Renal cortex interstitium (tissue), 11 donors: ENCODE measurements at regions not wholly inside any gene's neighbourhood (a gene's known extent, or its start where the extent isn't known, plus 50 kb on each side); places are given as distances from the start of the nearest gene placed in this dataset.
A peak's percentile ranks its signal among the peaks of the same experiment; 100 is the strongest.

Experiments
- DNase-seq, 11 donors: peaks; one replicate each; pipeline ENCODE4 v3.0.0-alpha.2; 2013; ENCODE audit warnings: low read depth in 9 of 11, low spot score in 4 of 11; ENCODE audit errors: extremely low read depth in 1 of 11

GRCh38 chr14:44795725-44796124 lies 166.0 kb downstream of the KLHL28 start:
- no peak for DNase-seq

GRCh38 chr14:44791730-44792129 lies 170.0 kb downstream of the KLHL28 start:
- no peak for DNase-seq

- no peak for DNase-seq
Observed at GRCh38 chr14:44788612-44789011, 173.1 kb downstream of the KLHL28 start.

DNA sequence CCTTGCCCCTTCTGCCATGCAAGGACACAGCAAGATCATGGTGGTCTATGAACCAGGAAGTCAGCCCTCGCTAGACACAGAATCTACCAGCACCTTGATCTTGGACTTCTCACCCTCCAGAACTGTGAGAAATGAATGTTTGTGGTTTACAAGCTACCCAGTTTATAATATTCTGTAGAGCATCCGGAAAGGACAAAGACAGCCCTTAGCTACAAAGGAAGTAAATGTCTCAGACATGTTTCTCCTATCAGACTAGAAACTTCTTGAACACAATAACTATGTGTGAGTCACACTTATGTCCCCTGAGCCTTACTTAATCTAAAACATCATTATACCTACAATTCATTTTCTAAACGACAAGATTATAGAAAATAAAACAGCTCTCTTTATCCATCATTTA lies 176.7 kb downstream of the KLHL28 start:
- DNase-seq: no peak

DNA sequence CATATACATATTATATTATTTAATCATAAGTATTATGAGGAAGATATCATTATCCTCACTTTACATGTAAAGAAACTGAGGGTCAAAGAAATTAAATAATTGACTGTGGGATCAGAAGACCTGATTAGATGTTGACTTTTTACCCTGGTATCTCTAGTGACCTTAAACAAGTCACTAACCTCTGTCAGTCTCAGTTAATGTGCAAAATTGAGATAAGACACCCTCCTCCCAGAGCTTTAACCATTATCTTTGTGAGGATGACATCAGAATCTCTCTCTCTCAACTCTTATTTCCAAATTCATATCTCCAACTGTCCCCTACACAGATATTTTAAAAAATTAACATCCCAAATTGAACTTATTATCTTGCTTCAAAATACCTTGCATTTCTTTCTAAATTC lies 177.8 kb downstream of the KLHL28 start:
- no peak for DNase-seq

DNA sequence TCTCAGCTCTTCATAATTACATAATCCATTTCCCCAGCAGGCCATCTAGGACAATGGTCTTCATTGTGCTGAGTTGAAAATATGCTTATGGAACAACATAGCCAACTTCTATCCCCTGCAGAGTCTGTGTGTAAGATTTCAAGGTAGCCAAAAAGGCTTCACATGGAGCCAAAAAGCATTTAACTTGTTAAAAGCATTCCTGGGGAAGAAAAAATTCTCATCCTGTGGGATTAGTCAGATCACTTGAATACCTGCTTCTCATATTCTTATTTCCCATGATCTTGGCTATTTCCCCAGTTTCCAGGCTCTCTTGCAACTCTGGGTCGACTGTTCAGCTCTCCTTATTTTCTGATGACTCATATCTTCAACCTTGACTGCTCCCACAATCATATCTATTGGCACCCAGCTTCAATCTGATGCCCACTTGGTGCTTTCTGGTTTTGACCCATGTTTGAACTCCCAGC lies 178.9 kb downstream of the KLHL28 start:
- no peak for DNase-seq

DNA sequence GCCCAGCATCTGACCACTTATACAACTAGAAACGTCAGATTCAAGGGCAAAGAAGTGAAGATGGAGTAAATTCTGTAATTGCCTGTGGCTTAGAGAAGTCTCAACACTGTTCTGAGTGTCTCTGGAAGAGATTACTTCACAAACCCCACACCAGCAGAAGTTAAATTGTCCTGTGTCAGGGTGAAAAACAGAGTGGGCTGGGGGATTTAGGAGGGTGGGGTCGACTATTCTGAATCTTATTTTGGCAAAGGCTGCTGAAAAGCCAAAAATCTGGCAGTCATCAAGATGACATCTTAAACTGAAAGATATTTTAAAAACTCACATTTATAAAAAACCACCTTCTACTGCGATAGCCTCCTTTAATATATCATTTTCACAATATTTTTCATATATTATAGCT lies 180.8 kb downstream of the KLHL28 start:
- DNase-seq: no peak

DNA sequence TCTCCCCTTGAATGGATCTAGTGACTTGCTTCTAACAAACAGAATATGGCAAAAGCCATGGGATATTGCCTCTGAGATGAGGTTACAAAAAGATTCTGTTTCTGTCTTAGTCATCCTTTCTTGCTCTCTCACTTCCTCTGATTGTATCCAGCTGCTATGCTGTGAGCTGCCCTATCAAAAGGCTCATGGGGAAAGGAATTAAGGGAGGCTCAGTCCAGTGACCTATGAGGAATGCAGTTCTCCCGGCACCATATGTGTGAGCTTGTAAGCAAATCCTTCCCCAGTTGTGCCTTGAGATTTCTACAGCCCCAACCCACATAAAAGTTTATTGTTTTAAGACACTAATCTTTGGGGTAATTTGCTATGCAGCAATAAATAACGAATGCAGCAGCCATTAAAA lies 183.1 kb downstream of the KLHL28 start:
- peak in 10 of 11 donors; percentile 49 to 83 (median 68) for DNase-seq

DNA sequence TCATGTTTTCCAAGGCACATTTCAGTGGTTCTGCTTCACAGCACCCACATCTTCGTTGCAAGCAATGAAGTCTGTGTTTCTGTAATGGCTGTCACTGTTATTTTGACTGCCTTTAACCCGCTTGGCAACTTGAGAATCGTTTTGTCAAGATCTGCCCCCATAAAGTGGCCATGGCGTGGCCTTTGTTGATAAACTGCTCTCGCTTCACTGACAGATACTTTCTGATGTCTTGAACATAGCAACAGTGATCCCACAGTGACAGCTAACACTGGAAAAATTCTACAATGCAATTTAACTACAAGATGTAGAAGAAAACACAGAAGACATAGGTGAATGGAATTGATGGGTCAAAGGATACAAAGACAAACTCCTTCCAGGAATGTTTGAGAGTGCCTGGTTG lies 184.2 kb downstream of the KLHL28 start:
- no peak for DNase-seq

DNA sequence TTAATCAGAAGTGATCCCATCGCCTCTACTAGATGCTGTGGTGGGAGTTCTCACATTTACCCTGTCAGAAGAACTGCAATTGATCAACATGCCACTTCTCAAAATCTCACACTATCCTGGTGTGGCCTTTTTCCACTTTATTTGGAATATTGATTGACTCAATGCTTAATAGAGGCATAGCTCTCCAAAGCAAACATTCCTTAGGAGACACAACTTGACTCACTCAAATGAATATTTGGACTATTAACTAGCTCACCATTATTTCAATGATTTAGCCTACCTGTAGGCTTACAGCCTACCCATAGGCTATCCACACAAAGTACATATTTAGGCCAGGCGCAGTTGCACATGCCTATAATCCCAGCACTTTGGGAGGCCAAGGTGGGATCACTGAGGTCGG lies 186.5 kb downstream of the KLHL28 start:
- DNase-seq: no peak

DNA sequence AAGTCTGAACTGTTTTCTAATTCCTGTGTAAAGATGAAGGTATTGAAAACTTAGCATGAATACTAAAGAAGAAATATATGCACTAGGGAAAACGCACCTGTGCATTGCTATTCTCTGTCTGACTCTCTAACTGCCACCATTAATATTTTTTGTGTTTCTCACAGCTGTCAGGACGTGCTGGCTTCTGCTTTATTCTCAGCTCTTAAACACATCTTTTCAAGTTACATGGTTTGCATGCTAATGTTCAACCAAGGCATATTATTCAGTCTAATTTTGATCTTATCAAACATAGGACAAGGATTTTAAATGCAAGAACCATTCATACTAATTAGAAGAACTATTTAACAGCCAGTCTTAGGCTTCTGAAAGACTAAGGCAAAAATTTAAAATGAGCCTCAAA lies 187.4 kb downstream of the KLHL28 start:
- DNase-seq: no peak

DNA sequence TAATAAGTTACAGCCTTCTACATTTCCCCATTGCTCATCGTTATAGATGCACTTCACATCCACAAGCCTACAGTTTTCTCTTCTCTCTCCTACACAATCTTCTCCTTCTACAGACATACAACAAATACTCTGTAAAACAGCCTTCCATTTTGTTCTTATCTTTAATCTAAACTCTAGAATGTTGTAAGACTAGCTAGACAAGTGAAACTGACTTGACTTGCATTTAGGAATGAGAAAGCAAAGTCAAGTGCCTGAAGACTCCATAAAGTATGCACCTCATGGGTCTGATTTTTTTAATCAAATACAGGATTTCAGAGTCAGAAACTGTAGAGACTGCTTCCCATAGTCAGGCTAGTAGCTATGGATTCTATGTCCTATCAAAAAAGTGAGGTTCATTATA lies 190.3 kb downstream of the KLHL28 start:
- no peak for DNase-seq

- DNase-seq: no peak
Observed at GRCh38 chr14:44770201-44770600, 191.5 kb downstream of the KLHL28 start.

- no peak for DNase-seq
Observed at GRCh38 chr14:44768935-44769334, 192.8 kb downstream of the KLHL28 start.

GRCh38 chr14:44767646-44768173 lies 194.0 kb downstream of the KLHL28 start:
- DNase-seq: no peak

- DNase-seq: no peak
Observed at GRCh38 chr14:44766285-44766684, 195.5 kb downstream of the KLHL28 start.

- no peak for DNase-seq
Observed at GRCh38 chr14:44763356-44763755, 198.4 kb downstream of the KLHL28 start.

- DNase-seq: no peak
Observed at GRCh38 chr14:44759277-44759676, 202.5 kb downstream of the KLHL28 start.

- no peak for DNase-seq
Observed at GRCh38 chr14:44756554-44756953, 205.2 kb downstream of the KLHL28 start.

DNA sequence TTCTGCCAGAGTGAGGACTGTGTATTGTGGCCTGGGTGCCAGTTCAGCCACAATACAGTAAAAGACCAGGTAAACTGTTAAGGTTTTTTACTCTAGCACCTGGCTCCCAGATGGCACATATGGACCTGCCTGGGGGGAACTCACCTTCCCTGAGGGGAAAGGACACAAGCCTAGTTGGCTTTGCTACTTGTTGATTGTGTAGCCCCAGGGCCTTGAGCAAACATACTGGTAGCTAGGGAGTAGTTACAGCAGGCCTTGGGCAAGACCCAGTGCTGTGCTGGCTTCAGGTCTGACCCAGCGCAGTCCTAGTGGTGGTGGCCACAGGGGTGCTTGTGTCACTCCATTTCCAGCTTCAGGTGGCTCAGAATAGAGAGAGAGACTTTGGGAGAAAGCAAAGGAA lies 216.4 kb downstream of the KLHL28 start:
- no peak for DNase-seq

- DNase-seq: no peak
Observed at GRCh38 chr14:44742202-44742601, 219.5 kb downstream of the KLHL28 start.

DNA sequence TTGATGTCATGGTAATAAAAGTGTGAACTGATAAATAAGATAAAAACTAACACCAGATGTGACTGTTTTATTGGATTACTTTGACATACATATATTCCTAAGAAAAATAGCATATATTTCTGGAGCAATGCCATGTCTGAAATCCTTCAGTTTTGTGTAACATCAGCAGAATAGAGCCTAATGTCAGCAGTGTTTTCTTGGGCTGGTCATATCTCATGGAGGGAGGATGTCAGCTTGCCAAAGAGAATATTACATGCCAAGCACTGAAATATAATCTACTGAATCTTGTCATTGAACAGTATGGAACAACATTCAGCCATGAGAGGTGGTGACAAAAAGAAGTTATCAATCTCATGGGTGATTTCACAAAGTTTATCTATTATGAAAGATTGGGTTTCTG lies 220.3 kb downstream of the KLHL28 start:
- DNase-seq: no peak
